Left lung (tissue), 4 donors: ENCODE measurements at regions not wholly inside any gene's neighbourhood (a gene's known extent, or its start where the extent isn't known, plus 50 kb on each side); places are given as distances from the start of the nearest gene placed in this dataset.
"Not testable (repeated sequence)": the region's sequence is repeated elsewhere in the genome, so short reads cannot be mapped to it uniquely, and the experiment has no call there.

Experiments used
- ATAC-seq: fragments of 200-7000 bp; cut with Tn5 transposase; one replicate; pipeline ENCODE4 v1.9.1; 2020; ENCODE audit warnings: moderate library complexity
- DNase-seq, 4 donors: peaks; one replicate each; pipeline ENCODE4 v3.0.0-alpha.2; 2013 to 2020
- H3K27ac ChIP-seq, 2 donors: fragments of 200-600 bp; sonication (generic) in 1 of 2; one replicate each; pipeline versions ENCODE4 v1.5.0 to v1.8.0; 2020 to 2021
- H3K27me3 ChIP-seq, 2 donors: fragments of 200-600 bp; sonication (generic) in 1 of 2; one replicate each; pipeline versions ENCODE4 v1.5.0 to v1.8.0; 2020 to 2021
- H3K36me3 ChIP-seq, 2 donors: fragments of 200-600 bp; sonication (generic) in 1 of 2; one replicate each; pipeline versions ENCODE4 v1.5.0 to v1.8.0; 2020 to 2021
- H3K4me1 ChIP-seq, 2 donors: fragments of 200-600 bp; one replicate each; pipeline ENCODE4 v1.8.0; 2021
- H3K4me3 ChIP-seq, 2 donors: fragments of 200-600 bp; sonication (generic) in 1 of 2; one replicate each; pipeline versions ENCODE4 v1.5.0 to v1.8.0; 2020 to 2021; ENCODE audit warnings: mild to moderate bottlenecking in 1 of 2
- H3K9me3 ChIP-seq, 2 donors: fragments of 200-600 bp; sonication (generic) in 1 of 2; one replicate each; pipeline versions ENCODE4 v1.5.0 to v1.8.0; 2020 to 2021
- intact Hi-C, 2 donors: fragments of 100-400 bp; cut with DNase I; formaldehyde crosslinking; loops; one replicate each; pipeline versions ENCODE4 v1.11.2 to v1.14.2; 2022
- TF ChIP-seq, protein P1 (sequence below), 2 donors: fragments of 200-600 bp; sonication (generic) in 1 of 2; IDR thresholded peaks; one replicate each; pipeline versions ENCODE4 v1.5.0 to v1.8.0; 2021; ENCODE audit warnings: antibody characterized with exemption in 2 of 2
- donor health status: DM: no; HTN: yes; CAD: no.
- donor health status: DM: no; HTN: no; CAD: no.

- no peak overlapping the region for H3K27ac ChIP-seq
- H3K4me3 ChIP-seq, result no peak overlapping the region
- no peaks in the 10 kb centered on the region for H3K9me3 ChIP-seq
- no peaks in the 10 kb centered on the region for H3K4me1 ChIP-seq
- H3K36me3 ChIP-seq, result no peaks in the 10 kb centered on the region
- intact Hi-C loops, result no loop called here
- DNase-seq (no peak), ATAC-seq (no peak)
- H3K27me3 ChIP-seq, result no peaks in the 10 kb centered on the region
- TF ChIP-seq, protein P1, sequence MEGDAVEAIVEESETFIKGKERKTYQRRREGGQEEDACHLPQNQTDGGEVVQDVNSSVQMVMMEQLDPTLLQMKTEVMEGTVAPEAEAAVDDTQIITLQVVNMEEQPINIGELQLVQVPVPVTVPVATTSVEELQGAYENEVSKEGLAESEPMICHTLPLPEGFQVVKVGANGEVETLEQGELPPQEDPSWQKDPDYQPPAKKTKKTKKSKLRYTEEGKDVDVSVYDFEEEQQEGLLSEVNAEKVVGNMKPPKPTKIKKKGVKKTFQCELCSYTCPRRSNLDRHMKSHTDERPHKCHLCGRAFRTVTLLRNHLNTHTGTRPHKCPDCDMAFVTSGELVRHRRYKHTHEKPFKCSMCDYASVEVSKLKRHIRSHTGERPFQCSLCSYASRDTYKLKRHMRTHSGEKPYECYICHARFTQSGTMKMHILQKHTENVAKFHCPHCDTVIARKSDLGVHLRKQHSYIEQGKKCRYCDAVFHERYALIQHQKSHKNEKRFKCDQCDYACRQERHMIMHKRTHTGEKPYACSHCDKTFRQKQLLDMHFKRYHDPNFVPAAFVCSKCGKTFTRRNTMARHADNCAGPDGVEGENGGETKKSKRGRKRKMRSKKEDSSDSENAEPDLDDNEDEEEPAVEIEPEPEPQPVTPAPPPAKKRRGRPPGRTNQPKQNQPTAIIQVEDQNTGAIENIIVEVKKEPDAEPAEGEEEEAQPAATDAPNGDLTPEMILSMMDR (IDR thresholded peaks at IDR 0.05), result no peak
These were observed 149.2 kb upstream of the PLD5 start for GRCh38 chr1:242673652-242674051.

DNA sequence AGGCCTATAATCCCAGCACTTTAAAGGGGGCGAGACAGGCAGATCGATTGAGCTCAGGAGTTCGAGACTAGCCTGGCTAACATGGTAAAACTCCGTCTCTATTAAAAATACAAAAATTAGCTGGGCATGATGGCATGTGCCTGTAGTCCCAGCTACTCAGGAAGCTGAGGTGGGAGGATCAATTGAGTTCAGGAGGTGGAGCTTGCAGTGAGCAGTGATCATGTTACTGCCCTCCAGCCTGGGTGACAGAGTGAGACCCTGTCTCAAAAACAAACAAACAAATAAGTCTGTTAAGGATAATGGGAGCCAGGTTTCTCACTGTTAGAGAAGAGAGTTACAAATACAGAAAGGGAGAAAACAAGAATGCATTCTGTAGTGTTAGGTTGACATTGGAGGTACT is 148.7 kb upstream of the PLD5 start:
- H3K9me3 ChIP-seq, H3K27me3 ChIP-seq, ATAC-seq, H3K4me3 ChIP-seq, H3K27ac ChIP-seq, H3K36me3 ChIP-seq, intact Hi-C loops, DNase-seq, H3K4me1 ChIP-seq: not testable (repeated sequence)

DNA sequence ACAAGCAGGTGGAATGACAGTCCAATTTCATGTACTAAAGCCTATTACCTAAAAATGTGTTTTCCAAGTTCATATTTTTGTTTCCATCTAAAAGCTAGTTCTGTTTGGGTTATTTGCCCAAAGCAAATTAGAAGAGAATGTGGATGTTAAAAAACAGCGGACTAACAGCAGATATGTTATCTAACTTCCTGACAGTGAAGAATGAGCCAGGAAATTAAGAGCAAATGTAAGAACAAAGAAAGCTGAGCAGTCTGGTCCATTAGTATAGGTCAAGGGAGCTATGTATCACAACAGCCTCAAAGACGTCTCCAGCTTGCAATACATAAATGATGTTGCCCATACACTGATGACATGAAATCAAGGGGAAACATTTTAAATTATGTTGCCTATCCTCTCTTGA is 145.5 kb upstream of the PLD5 start:
- TF ChIP-seq, protein P1 (IDR thresholded peaks at IDR 0.05), result no peak
- H3K36me3 ChIP-seq, result no peaks in the 10 kb centered on the region
- intact Hi-C loops, result no loop called here
- no peak overlapping the region for H3K4me3 ChIP-seq
- no peaks in the 10 kb centered on the region for H3K4me1 ChIP-seq
- no peak for ATAC-seq
- peaks cover 0 to 2% of the 10 kb centered on the region in 2 donors for H3K9me3 ChIP-seq
- no peaks in the 10 kb centered on the region for H3K27me3 ChIP-seq
- no peak for DNase-seq
- H3K27ac ChIP-seq, result no peak overlapping the region

DNA sequence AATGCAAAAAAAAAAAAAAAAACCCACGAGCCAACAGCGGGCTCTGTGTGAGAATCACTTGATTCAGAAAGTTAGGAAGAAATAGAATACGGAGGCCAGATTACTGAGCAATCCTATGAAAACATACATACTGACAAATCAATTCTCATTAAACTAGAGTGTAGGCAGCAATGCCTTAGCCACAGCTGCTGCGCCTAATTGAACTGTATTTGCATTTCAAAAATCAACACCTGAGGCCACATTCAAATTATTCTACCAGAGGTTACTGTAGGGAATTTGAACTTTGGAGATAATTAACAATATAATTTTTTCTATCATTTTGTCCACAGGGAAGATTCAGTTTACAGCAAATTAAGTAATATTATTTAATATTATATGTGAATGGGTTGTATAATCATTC is 138.4 kb upstream of the PLD5 start:
- Histone ChIP-seq H3K4me1 (no peaks in the 10 kb centered on the region), H3K27me3 (no peaks in the 10 kb centered on the region), H3K36me3 (no peaks in the 10 kb centered on the region), H3K4me3 (no peak overlapping the region), H3K27ac (no peak overlapping the region), H3K9me3 (peaks cover 0 to 2% of the 10 kb centered on the region in 2 donors)
- intact Hi-C loops, result no loop called here
- TF ChIP-seq, protein P1 (IDR thresholded peaks at IDR 0.05), result no peak
- DNase-seq (no peak), ATAC-seq (no peak)

DNA sequence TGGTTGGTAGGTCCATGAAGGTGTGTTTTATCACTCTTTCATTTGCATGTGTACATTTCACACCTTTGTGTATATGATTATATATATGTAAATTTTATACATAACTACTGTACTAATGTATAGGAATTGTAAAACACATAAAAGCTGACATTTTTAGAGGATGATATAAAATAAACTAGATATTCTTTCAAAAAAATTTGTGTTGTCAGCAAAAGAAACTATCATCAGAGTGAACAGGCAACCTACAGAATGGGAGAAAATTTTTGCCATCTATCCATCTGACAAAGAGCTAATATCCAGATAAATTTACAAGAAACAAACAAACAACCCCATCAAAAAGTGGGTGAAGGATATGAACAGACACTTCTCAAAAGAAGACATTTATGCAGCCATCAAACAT is 129.3 kb upstream of the PLD5 start:
- H3K27ac ChIP-seq, H3K4me3 ChIP-seq, H3K27me3 ChIP-seq, H3K4me1 ChIP-seq, DNase-seq, ATAC-seq, H3K9me3 ChIP-seq, H3K36me3 ChIP-seq, intact Hi-C loops: not testable (repeated sequence)

GRCh38 chr1:242651817-242652216 is 127.3 kb upstream of the PLD5 start:
- ATAC-seq (no peak), DNase-seq (no peak)
- intact Hi-C loops, result no loop called here
- TF ChIP-seq, protein P1 (IDR thresholded peaks at IDR 0.05), result no peak
- Histone ChIP-seq H3K4me3 (no peak overlapping the region), H3K9me3 (no peaks in the 10 kb centered on the region), H3K4me1 (no peaks in the 10 kb centered on the region), H3K27ac (no peak overlapping the region), H3K27me3 (no peaks in the 10 kb centered on the region), H3K36me3 (no peaks in the 10 kb centered on the region)
